NB4 (cell line): ENCODE measurements at regions not wholly inside any gene's neighbourhood (a gene's known extent, or its start where the extent isn't known, plus 50 kb on each side); places are given as distances from the start of the nearest gene placed in this dataset.

ENCODE experiments used
- DNase-seq: peaks from one replicate; pipeline ENCODE4 v3.0.0; 2010; ENCODE audit warnings: low read depth
- H3K4me3 ChIP-seq: one replicate; pipeline ENCODE4 v1.5.1; 2011; ENCODE audit warnings: mild to moderate bottlenecking, low read depth, low read length, moderate library complexity
- CTCF ChIP-seq: IDR thresholded peaks from one replicate; pipeline ENCODE4 v1.5.1; 2012; ENCODE audit warnings: low read depth, low read length
- MYC ChIP-seq: IDR thresholded peaks from 2 replicates; pipeline ENCODE4 v1.6.1; 2011; ENCODE audit warnings: low read depth, low read length
- POLR2A ChIP-seq: IDR thresholded peaks from 2 replicates; pipeline ENCODE4 v1.6.1; 2011; ENCODE audit warnings: mild to moderate bottlenecking; ENCODE audit not compliant: insufficient read length; ENCODE audit errors: extremely low read depth
- TF ChIP-seq, protein P1 (sequence below): IDR thresholded peaks from 2 replicates; pipeline ENCODE4 v1.6.1; 2011; ENCODE audit warnings: low read depth, low read length

DNA sequence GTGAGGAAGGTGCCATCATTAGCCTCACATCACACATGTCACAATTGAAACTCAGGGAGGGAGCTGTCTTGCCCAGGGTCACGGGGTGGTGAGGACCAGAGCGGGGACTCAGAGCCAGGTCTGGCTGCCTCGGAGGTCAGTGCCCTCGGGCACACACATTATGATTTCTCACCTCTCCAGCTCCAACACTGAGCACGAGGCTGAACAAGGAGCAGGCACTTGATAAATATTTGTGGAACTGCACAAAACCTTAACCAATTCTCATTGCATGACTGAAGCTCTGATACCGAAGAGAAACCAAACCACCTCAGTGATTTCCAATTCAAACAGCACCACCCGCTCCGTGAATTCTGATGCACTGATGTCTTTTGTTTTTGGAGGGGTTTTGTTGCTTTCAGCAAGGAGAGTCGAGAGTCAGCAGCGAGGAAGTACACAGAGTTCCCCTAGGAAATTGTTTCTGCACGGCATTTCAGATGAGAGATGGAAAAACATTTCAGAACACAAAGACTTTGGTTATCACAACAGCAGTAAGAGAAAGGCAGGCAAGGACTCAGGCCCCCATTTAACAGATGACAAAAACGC lies 55.3 kb upstream of the ZMIZ1 start:
- TF ChIP-seq CTCF (no peak), POLR2A (no peak), MYC (no peak)
- TF ChIP-seq, protein P1, sequence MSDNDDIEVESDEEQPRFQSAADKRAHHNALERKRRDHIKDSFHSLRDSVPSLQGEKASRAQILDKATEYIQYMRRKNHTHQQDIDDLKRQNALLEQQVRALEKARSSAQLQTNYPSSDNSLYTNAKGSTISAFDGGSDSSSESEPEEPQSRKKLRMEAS, result no peak
- no peak overlapping the region for H3K4me3 ChIP-seq
- DNase-seq, result no peak

DNA sequence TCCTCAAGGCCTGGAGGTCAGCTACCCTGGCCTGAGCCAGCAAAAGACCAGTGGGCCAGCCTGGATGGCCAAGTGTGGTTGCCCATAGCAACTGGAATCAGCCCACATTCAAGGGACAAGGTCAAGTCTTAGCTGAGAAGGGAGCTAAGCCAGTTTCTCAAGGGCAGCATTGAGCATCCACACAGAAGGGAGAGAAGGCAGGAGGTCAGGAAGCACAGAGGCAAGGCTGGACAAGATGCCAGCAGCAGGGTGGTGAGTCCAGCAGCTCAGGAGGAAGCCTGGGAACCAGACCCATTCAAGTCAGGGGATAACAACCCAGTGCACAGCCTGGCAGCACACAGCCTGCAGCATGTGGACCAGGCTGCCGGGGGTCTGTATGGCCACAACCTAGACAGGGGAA lies 54.0 kb upstream of the ZMIZ1 start:
- no peak for DNase-seq
- TF ChIP-seq, protein P1, result no peak
- no peak for TF ChIP-seq CTCF
- TF ChIP-seq POLR2A, result no peak
- no peak for TF ChIP-seq MYC
- no peak overlapping the region for H3K4me3 ChIP-seq

GRCh38 chr10:79017882-79018520 lies 50.8 kb upstream of the ZMIZ1 start:
- DNase-seq, result no peak
- TF ChIP-seq MYC (no peak), CTCF (no peak), POLR2A (no peak)
- TF ChIP-seq, protein P1, result no peak
- H3K4me3 ChIP-seq, result no peak overlapping the region

- TF ChIP-seq, protein P1, result no peak
- TF ChIP-seq MYC (no peak), CTCF (no peak), POLR2A (no peak)
These were observed 50.2 kb upstream of the ZMIZ1 start for GRCh38 chr10:79018521-79019011.

More at GRCh38 chr10:79018521-79019011, 50.2 kb upstream of the ZMIZ1 start:
- no peak for DNase-seq
- H3K4me3 ChIP-seq, result no peak overlapping the region
